Left forelimb (tissue), 1 donor: ENCODE measurements at regions not wholly inside any gene's neighbourhood (a gene's known extent, or its start where the extent isn't known, plus 50 kb on each side); places are given as distances from the start of the nearest gene placed in this dataset.

Source experiments
- DNase-seq: peaks from one replicate; pipeline ENCODE4 v3.0.0-alpha.2; 2018; ENCODE audit warnings: low spot score

DNA sequence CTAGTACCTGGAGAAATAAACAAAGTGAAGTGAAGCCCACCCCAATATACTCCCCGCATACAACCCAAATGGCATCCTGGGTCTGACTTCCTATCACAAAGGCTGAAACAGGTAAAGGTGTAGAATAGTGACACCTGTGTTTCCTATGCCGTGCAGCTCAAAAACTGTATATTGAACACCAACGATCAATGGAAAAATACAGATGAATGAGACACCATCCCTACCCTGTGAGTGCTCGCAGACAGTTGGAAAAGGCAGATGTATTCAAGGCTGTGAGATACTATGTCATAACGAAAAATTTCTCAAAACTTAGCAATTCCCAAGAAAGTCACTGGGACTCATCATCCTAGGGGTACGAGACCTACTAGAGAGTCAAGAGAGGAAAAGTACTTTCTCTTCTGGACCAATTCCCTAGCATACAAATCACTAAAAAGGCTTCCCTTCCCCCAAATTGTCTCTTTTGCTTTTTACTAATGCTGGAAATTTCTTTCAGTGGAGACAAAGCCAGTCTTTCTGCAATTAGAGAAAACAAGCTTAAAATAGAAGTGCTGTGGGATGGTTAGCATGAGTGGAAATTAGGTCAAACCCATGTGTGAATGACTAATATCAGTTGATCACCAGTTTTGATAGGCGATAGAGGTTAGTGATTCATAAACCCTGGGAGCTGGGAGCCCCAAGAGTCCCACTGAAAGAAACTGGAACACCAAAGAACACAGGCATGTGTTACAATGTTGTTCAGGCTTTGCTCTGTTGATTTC lies 249.7 kb downstream of the SPTSSA start:
- DNase-seq: no peak

DNA sequence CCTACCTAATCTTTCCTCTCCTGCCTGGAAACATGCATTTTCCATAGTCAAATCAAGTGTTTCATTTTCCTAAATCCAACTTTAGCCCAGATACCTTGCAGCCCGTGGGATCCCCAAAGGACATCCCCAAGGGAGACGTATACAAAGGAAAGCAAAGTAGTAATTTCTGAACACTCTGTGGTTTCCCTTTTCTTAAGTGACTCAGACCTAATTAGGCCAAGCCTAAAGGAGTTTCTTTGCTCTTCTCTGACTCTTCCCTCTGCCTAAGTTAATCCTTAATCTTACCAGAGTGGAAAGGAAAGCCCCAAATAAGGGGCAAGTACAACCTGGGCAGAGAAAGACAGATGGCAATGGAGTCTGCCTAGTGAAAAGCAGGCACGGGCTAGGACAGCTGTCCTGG lies 250.3 kb downstream of the SPTSSA start:
- no peak for DNase-seq

DNA sequence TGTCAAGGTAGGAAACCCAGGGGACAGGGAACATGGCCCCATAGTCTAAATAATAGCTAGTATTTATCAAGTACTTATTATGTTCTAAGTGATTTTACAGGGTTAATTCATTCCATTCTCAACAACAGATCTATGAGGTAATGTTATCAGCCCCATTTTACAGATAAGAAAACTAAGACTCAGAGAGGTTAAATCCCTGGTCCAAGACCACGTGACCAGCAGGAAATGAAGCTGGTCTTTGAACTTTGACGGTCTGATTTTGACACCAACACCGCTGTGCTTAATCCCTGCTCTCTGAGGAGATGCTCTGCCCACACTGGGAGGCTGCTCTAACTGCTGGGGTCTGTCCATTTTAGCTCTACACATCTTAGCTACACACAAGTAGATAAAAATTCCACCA lies 253.5 kb downstream of the SPTSSA start:
- no peak for DNase-seq

DNA sequence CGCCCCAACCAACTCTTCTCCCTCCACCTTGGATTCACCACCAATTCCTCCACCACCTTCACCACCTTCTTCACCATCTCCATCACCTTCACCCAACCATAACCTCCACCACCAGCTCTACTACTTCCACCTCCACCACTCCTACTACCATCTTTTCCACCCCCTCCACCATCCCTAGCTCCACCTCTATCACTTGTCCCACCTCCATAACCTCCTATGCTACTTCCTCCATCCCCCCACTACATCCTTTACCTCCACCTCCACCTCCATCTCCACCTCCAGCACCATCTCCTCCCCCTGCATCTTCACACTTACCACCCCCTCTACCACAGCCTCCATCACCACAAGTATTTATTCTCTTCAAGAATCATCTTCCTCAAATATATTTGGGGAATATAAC lies 254.9 kb upstream of the EGLN3 start:
- DNase-seq: no peak

DNA sequence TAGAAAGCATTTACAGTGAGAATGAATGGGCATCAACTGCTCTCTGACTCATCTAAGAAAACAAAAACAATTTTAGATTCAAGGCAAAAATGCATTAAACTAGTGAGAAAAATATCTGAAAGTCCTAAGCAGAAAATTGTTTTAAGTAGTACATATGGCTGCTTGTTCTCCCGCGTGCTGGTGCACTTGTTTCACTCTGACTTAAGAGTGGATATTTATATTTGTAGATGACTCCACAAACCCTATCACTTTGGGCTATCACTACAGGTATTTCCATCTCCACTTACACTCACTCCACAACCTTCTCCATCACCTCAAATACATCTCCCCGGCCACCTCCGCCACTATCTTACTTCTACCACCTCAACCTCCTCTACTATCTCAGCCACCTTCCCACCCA lies 253.9 kb upstream of the EGLN3 start:
- DNase-seq: no peak

DNA sequence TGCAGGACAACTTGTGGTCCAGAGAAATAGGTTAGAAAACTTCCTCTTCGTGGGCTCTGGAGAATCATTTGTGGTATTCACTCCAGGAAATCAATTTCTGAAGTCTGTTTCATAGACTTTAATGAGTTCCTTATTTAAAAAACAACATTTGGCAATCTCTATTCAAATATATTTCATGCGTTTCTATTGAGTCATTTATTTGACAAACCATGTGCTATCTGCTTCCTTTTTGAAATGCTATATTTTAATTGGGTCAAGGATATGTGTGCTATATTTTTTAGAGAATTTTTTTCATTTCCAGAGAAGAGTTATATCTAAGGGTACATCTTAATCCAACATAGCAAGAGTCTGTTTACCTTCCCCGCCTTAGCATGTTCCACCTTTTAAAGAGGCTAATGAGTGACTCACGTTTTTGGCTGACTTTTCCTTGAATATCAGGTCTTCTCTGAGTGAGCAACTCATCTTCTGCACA lies 252.4 kb upstream of the EGLN3 start:
- no peak for DNase-seq

DNA sequence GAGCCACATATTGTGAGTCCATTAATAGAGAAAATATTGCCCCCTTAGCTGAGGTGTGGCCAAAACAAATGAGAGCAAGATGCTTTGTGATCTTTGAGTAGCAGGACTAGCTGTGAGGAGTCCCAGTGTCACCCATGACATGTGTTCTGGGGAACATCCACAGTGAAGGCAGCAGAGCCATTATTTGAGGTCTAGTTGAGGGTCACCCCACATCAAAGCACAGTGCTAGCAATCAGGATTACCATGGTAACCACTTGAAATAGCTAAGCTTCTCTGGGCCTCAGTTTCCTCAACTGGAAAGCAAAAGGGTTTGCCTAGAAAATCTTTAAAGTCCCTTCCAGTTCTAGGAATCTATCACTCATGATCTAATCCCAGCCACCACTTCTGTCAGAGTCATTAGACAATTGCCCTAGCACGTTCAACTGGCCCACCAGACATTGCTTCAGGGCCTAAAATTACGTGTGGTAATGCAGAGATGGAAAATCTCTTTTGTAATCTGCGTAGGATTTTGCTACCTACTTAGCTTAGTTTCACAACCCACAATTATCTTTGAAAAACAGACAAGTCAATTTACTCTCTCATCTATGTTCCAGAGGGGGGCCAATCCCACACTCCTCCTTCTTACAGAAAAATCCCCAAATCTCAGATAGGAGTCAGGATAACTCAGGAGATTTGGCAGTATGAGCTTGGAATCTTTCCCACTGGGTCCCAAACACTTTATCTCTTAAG lies 251.2 kb upstream of the EGLN3 start:
- DNase-seq: no peak

DNA sequence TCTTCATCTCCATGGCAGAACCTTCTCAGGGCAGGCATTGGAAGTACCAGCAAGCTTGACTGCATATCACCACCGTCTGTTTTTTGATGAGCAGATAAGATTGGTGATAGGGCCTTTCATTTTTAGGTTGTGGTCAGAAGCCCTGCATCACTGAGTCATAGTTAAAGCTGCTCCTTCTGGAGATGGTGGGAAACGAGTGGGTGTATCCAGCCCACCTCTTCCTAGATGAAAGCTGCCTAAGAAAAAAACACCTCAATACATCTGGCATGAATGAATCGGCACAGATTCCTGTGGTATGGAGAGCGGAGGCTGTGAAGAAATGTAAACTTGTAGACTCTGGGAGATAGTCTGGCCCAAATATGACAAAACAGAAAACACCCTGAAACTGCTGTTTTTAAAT lies 248.7 kb upstream of the EGLN3 start:
- no peak for DNase-seq

DNA sequence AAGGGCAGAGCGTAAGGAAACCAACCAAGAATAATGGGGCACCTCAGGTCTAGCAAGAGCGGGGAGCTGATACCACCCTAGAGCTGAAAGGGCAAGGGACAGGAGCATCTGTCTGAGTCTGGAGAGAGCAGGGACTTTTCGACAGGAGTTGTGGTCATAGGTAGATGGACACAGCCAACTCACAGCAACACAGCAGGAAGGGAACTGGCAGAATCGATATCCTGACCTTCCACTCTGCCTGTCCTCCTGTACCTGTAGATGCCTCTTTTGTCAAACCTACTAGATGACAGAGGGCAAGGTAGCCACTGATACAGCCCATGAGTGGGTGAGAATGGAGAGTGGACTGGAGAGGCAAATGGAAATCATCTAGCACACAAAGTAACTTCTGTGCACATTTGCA lies 247.2 kb upstream of the EGLN3 start:
- no peak for DNase-seq

DNA sequence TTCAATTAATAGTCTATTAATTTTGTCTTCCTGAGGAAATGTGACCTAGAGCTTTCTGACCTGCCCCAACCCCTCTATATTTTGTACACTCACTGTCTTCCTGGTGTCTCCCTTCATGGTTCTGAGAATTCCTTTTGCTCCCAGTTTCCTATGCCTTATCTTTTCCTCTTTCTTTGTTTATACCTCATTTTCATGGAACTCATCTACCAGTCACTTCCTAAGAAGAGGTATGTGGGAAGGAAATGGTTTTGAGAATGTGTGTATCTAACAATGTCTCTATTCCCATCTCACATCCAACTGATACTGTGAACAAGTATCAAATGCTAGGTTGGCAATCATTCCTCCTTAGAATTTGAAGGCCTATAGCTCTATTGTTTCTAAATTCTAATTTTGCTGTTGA lies 245.1 kb upstream of the EGLN3 start:
- no peak for DNase-seq

DNA sequence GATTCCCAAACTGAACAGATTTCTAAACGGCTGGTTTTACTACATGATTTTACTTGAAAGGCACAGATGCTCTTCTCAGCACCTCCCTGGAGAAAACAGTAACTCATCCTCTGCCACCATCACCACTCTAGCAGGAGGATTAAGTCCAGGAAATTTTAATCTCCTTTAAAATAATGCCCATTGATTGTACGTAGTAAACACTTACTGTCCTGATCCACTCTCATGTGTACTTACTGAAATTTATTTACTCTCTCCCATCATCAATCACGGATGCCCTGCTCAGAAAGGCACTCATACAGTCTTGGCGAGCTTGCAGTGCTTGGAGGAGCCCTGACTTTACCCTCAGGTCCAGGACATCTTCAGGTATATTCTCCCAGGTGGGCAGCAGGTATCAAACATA lies 239.8 kb upstream of the EGLN3 start:
- no peak for DNase-seq

DNA sequence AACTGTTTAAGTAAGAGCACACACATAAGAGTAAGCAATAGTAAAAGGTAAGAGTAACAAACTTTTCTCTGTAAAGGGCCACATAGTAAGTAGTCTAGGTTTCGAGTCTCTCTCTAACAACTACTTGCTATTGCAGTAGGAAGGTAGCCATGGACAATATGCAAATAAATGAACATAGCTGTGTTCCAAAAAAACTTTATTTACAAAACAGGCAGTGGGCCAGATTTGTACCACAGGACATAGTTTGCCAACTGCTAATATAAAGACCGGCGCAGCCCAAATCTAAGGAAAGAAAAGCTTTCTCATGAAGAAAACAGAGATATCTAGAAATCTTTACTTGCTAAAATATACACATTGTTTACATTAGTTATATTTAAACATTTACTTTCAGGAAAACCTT lies 239.0 kb upstream of the EGLN3 start:
- no peak for DNase-seq

DNA sequence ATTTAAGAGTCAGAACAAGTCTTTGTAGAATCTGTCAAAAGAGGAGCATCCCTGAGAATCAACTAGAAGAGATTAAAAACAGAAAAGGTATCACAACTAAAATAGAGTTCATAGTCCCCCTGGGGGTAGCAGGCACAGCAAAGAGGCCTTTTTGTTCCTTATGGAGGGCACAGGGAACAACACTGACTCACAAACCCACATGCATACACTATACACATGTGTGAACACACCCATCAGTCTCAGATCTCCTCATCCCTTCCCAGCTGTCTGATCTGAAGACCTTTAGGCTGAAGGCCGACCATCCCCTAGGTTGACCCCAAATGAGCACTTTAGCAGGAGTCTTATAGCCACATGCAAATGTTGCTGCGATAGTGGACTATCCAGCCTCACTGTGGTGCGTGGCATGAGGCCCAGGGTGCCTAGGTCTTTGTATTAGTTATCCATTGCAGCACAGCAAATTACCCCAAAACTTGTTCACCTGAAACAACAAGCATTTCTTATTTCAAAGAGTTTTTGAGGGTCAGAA lies 236.7 kb upstream of the EGLN3 start:
- no peak for DNase-seq

DNA sequence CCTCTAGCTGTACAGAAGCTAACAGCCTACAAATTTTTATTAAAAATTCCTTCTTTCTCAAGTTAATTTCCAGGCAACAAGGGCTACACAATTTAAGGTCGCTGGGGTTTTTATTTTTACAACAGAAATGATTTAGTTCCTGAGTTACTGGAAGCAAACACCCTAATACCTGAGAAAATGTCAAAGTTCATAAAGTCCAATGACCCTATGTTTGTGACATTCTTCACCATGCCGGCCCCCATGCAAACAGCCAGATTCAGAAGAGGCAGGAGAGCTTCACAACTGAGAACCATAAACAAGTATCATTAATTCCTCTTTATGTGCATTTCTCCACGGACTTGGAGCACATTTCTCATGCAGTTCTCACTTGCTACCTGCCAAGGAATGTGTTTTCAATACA lies 236.2 kb upstream of the EGLN3 start:
- no peak for DNase-seq

DNA sequence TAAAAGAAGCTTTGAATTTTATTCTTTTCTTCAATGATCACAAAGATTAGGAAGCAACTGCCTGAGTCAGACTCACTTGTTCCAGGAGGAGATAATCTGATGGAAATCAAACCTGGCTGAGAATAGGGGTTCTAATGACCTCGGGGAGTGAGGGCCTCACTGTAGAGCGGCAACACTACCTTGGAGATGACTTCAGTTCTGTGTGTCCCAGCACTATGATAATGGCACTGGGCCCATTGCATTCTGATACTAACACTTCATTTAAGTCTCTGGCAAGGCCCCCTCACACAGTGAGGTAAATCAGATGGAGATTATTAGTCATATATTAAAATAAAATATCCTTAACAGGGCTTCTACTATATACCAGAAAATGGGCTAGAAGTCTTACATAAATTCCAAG lies 233.3 kb upstream of the EGLN3 start:
- no peak for DNase-seq

DNA sequence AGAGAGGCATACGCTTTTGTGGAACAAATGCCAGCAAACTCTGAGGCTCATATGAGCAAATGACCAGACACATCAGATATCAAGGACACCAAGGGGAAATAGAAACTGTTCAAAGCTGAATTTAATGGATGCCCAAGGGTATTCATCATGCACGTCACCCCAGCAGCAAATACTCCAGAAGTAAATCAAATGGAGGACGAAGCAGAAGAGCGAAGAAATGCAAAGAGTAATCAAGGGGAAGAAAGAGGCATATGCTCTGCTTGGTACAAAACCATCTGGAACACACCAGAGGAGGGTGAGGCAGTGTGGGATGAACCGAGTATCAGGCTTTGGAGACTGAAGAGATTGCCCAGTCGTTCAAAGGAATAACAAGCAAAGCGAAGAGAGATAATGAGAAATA lies 232.6 kb upstream of the EGLN3 start:
- no peak for DNase-seq

DNA sequence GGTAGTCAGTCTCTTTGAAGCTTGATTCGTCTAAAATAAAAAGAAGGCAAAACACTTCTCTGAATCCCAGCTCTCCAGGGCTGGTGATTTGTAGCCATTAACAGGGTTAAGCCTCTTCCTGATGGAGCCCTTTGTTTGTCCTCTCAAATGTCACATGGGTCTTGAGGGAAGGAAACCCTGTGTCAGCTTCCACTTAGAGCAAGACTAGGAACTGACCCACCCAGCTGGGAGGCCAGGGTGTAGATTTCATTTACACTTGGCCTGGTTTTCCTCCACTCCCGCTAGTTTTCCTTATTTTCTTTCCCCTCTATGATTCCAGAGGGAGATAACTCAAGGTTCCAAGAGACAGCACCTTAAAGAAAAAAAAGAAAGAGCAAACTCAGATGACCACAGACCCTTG lies 230.5 kb upstream of the EGLN3 start:
- DNase-seq: no peak

DNA sequence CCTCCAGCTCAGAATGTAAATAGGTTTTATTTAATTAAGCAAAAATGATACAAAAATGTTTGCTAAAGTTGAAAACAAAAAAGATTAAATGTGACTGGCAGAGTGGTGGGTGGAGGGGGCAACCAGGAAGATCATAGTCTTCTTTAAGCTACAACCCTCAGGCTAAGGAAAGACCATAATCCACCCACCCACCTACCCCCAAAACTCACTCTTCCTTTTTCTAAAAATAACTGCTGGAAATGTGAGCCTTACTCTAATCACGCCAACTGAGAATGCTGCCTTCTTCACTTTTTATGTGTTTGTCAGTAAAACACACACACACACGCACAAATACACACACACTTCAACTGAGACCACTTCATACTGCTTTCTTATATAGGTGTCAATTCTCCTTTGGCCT lies 230.0 kb upstream of the EGLN3 start:
- no peak for DNase-seq

DNA sequence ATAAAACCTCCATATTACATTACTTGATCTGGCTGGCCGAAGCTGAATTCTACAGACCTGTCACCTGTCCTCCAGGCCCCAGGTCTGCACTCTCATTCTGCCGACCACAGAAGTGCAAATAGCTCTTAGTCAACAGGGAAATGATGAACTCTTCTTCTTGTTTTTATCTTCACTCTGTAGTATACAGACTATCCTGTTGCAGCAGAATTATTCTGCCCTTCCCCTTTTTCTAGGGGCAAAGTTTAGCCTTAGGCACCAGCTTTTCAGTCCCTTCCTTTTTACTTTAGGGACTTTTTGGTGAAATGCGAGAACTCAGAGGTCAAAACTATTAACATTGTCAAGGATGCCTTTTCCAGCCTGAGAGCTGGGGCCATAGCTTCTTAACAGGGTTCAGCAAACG lies 229.6 kb upstream of the EGLN3 start:
- DNase-seq: no peak

DNA sequence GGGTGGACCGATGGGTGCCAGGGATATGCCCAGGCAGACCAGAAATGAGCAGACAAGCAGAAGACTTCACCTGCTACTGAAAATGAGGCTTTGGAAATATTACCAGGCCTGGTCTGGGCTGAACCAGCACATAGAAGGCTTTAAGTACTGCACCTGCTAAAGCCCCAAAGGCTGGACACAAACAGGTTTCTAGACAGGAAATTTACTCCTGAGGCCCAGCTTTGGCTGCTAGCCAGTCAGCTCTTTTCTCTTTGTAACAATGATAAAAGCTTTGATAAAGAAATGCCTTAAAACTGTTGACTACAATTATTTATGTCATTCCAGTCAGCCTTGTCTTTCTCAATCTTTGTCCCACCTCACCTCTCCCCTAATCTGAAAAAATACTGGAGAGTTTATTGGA lies 228.9 kb upstream of the EGLN3 start:
- DNase-seq: no peak

DNA sequence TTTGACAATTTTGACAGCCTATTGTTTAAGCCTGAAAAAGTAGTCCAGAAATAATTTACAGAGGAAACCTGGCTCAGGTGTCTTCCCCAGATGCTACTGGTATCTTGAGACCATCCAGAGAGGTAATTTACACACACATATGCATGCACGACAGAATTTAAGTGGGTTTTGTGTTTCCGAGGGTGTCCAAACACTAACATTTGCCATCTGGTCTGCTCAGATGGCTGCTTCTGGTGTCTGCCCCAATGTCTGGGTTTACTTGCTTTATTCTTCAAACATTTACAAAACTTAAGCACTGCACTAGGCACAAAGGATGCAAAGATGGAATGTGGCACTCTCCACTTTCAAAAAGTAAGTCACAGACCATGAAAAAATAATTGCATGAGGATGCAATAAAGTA lies 226.6 kb upstream of the EGLN3 start:
- no peak for DNase-seq

DNA sequence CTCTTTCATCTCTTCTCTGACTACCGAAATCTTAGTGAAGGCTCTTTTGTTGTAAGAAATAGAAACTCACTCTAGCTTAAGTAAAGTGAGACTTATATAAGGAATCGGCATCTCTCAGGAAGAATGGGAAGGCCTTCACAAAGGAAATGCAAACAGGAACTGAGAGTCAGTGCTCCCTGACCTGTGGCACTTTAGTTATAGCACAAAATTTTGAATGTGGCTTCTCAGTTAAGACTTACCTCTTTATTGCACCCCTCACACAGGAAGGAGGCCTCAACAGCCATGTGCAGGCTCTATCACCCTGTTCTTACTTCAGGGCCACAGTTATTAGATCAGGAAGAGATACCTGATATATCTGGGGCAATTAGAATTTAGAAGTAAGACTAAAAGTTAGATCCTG lies 224.7 kb upstream of the EGLN3 start:
- no peak for DNase-seq

DNA sequence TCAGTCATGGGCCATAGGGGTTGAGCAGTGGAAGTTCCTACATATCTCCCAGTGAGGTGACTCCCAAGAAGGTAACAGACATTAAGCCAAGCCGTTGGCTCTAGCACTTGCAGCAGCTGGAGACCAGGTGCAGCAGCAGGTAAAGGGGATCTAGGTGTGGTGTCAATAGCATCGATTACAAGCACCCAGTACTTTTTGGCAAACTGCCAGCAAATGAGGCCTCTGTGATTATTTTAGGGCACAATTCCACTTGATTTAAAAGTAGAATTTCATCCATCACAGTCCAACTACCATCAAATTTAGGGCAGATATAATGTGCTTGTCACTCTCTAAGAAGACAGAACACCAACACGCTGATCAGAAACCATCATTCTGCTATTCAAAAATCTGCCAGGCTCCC lies 224.1 kb upstream of the EGLN3 start:
- DNase-seq: no peak

DNA sequence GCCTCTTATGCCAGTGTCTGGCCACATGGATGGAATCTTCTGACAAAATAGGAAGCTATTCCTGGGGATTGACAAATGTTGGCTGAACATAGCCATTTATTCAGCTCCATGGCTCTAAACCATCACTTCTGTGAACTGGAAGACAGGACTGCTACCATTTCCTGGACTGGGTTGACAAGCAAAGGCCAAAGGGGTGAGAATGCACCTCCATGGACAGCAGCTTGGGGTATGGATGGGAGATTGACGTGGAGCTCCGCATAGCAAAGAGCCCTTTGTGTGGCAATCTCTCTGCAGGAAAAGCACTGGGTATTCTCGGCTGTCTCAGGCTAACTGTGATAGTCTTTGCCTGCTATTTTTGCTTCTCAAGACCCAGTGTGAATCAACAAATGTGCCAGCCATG lies 223.0 kb upstream of the EGLN3 start:
- no peak for DNase-seq
